ENCODE measurements at regions not wholly inside any gene's neighbourhood (a gene's known extent, or its start where the extent isn't known, plus 50 kb on each side); places are given as distances from the start of the nearest gene placed in this dataset.

DNA sequence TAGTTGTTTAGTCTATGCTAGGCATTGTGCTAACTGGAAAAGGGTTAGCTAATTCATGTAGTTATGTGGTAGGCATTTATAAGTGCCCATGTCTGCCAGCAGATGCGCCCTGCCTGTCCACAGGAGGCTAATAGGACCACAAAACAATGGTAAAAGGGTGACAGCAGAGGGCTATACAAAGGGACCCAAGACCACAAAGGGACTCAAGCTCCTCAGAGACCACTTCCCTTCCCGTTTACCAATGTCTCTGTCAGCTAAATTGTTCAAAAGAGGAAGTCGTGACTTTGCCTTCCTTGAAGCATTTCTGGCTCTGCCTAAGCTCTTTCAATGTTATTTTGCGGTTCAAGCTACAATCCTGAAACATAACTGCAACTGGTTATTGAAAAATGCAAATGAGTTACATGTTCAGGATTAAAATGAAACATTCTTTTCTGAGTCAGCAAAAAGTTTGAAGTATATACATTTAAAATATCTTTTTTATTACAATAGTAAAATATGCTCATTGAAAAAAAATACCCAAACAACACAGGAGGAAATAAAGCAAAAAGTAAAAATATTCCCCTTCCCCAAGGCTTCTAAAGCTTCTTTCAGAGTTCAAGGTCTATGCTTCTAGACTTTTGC, 149.2 kb downstream of the MAF start:
- Mint-ChIP-seq H3K9me3 (peaks cover 32% of the 10 kb centered on the region), H3K27me3 (ENCODE audit: insufficient read depth) (no peaks in the 10 kb centered on the region; the same call in 1 of the 2 replicates), H3K4me1 (ENCODE audit: low read depth) (no peaks in the 10 kb centered on the region), H3K36me3 (ENCODE audit: low read depth) (no peaks in the 10 kb centered on the region; the same call in 1 of the 2 replicates), H3K4me3 (no peak overlapping the region), H3K27ac (no peak overlapping the region)
- TF ChIP-seq, protein P1, sequence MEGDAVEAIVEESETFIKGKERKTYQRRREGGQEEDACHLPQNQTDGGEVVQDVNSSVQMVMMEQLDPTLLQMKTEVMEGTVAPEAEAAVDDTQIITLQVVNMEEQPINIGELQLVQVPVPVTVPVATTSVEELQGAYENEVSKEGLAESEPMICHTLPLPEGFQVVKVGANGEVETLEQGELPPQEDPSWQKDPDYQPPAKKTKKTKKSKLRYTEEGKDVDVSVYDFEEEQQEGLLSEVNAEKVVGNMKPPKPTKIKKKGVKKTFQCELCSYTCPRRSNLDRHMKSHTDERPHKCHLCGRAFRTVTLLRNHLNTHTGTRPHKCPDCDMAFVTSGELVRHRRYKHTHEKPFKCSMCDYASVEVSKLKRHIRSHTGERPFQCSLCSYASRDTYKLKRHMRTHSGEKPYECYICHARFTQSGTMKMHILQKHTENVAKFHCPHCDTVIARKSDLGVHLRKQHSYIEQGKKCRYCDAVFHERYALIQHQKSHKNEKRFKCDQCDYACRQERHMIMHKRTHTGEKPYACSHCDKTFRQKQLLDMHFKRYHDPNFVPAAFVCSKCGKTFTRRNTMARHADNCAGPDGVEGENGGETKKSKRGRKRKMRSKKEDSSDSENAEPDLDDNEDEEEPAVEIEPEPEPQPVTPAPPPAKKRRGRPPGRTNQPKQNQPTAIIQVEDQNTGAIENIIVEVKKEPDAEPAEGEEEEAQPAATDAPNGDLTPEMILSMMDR (IDR thresholded peaks at IDR 0.05) = no peak
- DNase-seq = no peak

DNA sequence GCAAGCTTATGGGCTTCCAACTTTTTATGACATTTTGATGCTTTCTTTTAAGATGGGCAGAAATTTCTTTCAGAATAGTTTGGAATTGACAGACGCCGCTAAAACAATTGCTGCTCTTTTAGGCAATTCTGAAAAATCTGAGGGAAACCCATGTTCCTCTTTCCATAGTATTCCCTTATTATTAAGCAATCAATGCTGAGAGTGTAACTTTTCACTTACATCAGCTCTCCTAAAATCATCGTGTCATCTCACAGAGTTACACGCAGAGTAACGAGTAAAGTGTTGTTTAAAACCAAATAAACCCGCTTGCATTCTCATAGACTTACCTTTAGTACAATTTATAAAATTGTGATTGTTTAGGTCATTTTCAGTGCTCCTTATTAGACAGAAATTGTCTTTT, 150.6 kb downstream of the MAF start:
- TF ChIP-seq, protein P1 (IDR thresholded peaks at IDR 0.05) = no peak
- H3K4me3 Mint-ChIP-seq = no peak overlapping the region
- H3K9me3 Mint-ChIP-seq = peaks cover 30% of the 10 kb centered on the region
- no peaks in the 10 kb centered on the region for H3K4me1 Mint-ChIP-seq (ENCODE audit: low read depth)
- peaks cover 4% of the 10 kb centered on the region; the same call in 1 of the 2 replicates for H3K36me3 Mint-ChIP-seq (ENCODE audit: low read depth)
- H3K27me3 Mint-ChIP-seq (ENCODE audit: insufficient read depth) = no peaks in the 10 kb centered on the region; the same call in 1 of the 2 replicates
- DNase-seq = no peak
- no peak overlapping the region for H3K27ac Mint-ChIP-seq

DNA sequence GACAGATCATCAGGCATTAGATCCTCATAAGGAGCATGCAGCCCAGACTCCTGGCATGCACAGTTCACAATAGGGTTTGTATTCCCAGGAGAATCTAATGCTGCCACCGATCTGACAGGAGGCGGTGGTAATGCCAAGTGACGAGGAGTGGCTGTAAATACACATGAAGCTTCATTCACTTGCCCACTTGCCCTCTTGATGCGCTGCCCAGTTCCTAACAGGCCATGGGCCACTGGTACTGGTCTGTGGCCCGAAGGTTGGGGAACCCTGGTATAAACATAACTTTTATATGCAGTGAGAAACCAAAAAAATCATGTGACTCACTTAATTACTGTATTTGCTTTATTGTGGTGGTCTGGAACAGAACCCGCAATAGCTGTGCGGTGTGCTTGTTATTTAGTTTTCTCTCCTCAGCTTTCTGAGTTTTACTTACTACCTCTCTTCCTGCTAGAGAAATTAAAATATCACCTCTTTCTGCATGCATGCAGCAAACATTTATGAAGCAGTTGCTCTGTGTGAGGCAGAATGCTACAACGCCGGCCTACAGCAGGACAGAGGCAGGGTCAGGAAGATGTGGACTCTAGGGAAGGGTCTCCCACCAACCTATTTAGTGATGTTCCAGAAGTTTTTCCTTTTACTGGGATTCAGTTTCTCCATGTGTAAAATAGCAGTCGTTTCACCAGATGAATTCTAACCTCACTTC, 151.3 kb downstream of the MAF start:
- no peak for DNase-seq
- Mint-ChIP-seq H3K4me3 (no peak overlapping the region), H3K27ac (no peak overlapping the region), H3K36me3 (ENCODE audit: low read depth) (peaks cover 4% of the 10 kb centered on the region; the same call in 1 of the 2 replicates), H3K9me3 (peaks cover 29% of the 10 kb centered on the region), H3K27me3 (ENCODE audit: insufficient read depth) (no peaks in the 10 kb centered on the region; the same call in 1 of the 2 replicates), H3K4me1 (ENCODE audit: low read depth) (no peaks in the 10 kb centered on the region)
- TF ChIP-seq, protein P1 (IDR thresholded peaks at IDR 0.05) = no peak

DNA sequence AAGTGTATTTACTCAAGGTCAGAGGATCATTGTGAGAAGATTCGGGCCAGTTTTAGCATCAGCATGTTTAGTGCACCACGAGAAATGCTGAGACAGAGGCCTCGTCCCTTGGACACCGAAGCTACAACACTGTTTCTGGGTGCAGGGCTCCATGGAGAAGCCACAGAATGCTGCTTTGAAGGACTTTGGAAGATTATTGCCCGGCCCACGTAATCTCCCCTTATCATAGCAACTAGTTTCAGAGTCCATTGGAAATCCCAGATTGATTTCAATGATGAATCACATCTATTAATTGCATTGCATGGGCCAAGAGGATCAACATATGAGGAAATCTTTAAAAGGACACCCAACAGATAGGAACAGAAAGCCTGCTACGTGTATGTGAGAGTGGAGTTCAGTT, 156.0 kb downstream of the MAF start:
- Mint-ChIP-seq H3K4me1 (ENCODE audit: low read depth) (no peaks in the 10 kb centered on the region), H3K27me3 (ENCODE audit: insufficient read depth) (no peaks in the 10 kb centered on the region), H3K36me3 (ENCODE audit: low read depth) (peaks cover 9% of the 10 kb centered on the region; the same call in 1 of the 2 replicates), H3K27ac (no peak overlapping the region), H3K9me3 (peaks cover 45% of the 10 kb centered on the region), H3K4me3 (no peak overlapping the region)
- TF ChIP-seq, protein P1 (IDR thresholded peaks at IDR 0.05) = no peak
- no peak for DNase-seq

DNA sequence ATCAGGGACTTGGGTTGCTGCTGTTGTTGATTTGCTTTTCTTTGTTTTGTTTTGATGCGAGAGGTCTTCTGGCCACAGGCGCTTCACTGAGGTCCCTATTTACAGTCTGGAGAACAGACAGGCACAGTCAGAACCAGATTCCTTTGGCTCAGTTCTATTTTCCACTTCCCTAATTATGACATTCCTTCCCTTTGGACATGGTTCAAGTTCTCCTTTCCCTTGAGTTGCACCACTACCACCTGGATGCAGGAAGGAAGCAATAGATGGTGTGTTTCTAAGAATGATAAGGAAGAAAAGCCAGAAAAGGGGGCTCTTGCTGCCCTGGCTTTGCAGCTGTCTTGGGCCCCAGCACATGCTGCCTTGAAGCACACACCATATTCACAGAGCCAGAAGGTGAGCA, 160.6 kb downstream of the MAF start:
- Mint-ChIP-seq H3K27ac (no peak overlapping the region), H3K4me3 (no peak overlapping the region), H3K36me3 (ENCODE audit: low read depth) (peaks cover 6% of the 10 kb centered on the region), H3K4me1 (ENCODE audit: low read depth) (no peaks in the 10 kb centered on the region), H3K9me3 (peaks cover 63% of the 10 kb centered on the region), H3K27me3 (ENCODE audit: insufficient read depth) (no peaks in the 10 kb centered on the region)
- TF ChIP-seq, protein P1 (IDR thresholded peaks at IDR 0.05) = no peak
- DNase-seq = no peak

Data from HFFc6 (cell line).